HG03439 (cell line): ENCODE measurements at regions not wholly inside any gene's neighbourhood (a gene's known extent, or its start where the extent isn't known, plus 50 kb on each side); places are given as distances from the start of the nearest gene placed in this dataset.

Source experiments
- ATAC-seq: cut with Tn5 transposase; IDR thresholded peaks from one replicate; pipeline ENCODE4 v1.9.1; 2021; ENCODE audit warnings: mild to moderate bottlenecking, moderate library complexity; ENCODE audit not compliant: unreplicated experiment

GRCh38 chr15:70158309-70159000 is 60.7 kb upstream of the TLE3 start:
- no peak for ATAC-seq

- no peak for ATAC-seq
Measured at GRCh38 chr15:70156671-70157271, 59.1 kb upstream of the TLE3 start.

GRCh38 chr15:70154718-70155347 is 57.1 kb upstream of the TLE3 start:
- no peak for ATAC-seq

- no peak for ATAC-seq
Measured at GRCh38 chr15:70153921-70154717, 56.4 kb upstream of the TLE3 start.

- ATAC-seq = no peak
Measured at GRCh38 chr15:70152070-70152480, 54.4 kb upstream of the TLE3 start.

GRCh38 chr15:70151462-70151861 is 53.7 kb upstream of the TLE3 start:
- no peak for ATAC-seq

GRCh38 chr15:70151003-70151402 is 53.3 kb upstream of the TLE3 start:
- ATAC-seq = no peak

GRCh38 chr15:70150405-70150747 is 52.7 kb upstream of the TLE3 start:
- ATAC-seq = no peak

GRCh38 chr15:70149667-70150404 is 52.1 kb upstream of the TLE3 start:
- ATAC-seq = no peak

GRCh38 chr15:70147778-70148177 is 50.1 kb upstream of the TLE3 start:
- ATAC-seq = no peak
